Ovary (tissue), 3 donors: ENCODE measurements at regions not wholly inside any gene's neighbourhood (a gene's known extent, or its start where the extent isn't known, plus 50 kb on each side); places are given as distances from the start of the nearest gene placed in this dataset.

Experiments
- CTCF ChIP-seq, 3 donors: fragments of 450-650 bp in 2 of 3; fragments of 200-600 bp in 1 of 3; IDR thresholded peaks; one replicate each; pipeline versions ENCODE4 v1.5.1 to v1.8.0; 2016 to 2022; ENCODE audit warnings: antibody characterized with exemption in 3 of 3, mild to moderate bottlenecking in 1 of 3
- EP300 ChIP-seq: sonication (generic); formaldehyde crosslinking; IDR thresholded peaks from one replicate; pipeline ENCODE4 v1.6.1; 2017; ENCODE audit warnings: antibody characterized with exemption
- POLR2A ChIP-seq: fragments of 450-650 bp; IDR thresholded peaks from one replicate; pipeline ENCODE4 v1.6.1; 2017; ENCODE audit warnings: antibody characterized with exemption, mild to moderate bottlenecking, moderate library complexity
- donor health status: DM: no; HTN: no; CAD: no.

GRCh38 chr2:142574388-142574787 lies 303.1 kb upstream of the KYNU start:
- no peak for TF ChIP-seq CTCF (IDR thresholded peaks at IDR 0.05)
- TF ChIP-seq POLR2A = no peak
- no peak for TF ChIP-seq EP300
